ENCODE measurements at regions not wholly inside any gene's neighbourhood (a gene's known extent, or its start where the extent isn't known, plus 50 kb on each side); places are given as distances from the start of the nearest gene placed in this dataset.

DNA sequence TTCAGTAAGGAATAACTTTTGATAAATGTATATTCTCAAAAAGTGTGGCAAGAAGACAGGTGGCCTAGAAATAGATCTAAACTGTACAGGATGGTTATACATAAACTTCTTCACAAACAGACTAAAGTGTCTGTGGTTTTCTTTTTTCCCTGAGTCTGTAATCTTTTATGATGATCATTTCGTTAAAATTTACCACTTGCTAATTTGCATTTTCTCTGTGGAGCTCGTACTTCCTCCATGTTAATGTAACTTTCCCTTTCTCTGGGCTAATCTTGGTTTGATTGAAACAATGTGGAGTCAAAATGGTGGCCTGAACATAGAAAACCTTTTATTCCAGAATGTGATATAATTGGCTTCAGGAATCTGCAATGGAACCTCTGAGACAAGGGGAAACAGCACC is 166.2 kb downstream of the FTCDNL1 start:
- TF ChIP-seq CHD2 (IDR thresholded peaks at IDR 0.05; ENCODE audit: low read depth, low read length) (no peak), HMG20A (CRISPR knock-in tag; IDR thresholded peaks at IDR 0.05; ENCODE audit: borderline replicate concordance) (no peak), ZC3H4 (CRISPR knock-in tag; IDR thresholded peaks at IDR 0.05; ENCODE audit: borderline replicate concordance) (no peak), EZH2 (conservative IDR thresholded peaks at IDR 0.05; ENCODE audit: low read depth, low read length) (no peak), PLRG1 (conservative IDR thresholded peaks at IDR 0.05) (no peak), ZZZ3 (CRISPR knock-in tag; IDR thresholded peaks at IDR 0.05; ENCODE audit: borderline replicate concordance) (no peak)
- TF ChIP-seq, protein P1, sequence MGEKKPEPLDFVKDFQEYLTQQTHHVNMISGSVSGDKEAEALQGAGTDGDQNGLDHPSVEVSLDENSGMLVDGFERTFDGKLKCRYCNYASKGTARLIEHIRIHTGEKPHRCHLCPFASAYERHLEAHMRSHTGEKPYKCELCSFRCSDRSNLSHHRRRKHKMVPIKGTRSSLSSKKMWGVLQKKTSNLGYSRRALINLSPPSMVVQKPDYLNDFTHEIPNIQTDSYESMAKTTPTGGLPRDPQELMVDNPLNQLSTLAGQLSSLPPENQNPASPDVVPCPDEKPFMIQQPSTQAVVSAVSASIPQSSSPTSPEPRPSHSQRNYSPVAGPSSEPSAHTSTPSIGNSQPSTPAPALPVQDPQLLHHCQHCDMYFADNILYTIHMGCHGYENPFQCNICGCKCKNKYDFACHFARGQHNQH (CRISPR knock-in tag; IDR thresholded peaks at IDR 0.05), result no peak
- TF ChIP-seq, protein P2, sequence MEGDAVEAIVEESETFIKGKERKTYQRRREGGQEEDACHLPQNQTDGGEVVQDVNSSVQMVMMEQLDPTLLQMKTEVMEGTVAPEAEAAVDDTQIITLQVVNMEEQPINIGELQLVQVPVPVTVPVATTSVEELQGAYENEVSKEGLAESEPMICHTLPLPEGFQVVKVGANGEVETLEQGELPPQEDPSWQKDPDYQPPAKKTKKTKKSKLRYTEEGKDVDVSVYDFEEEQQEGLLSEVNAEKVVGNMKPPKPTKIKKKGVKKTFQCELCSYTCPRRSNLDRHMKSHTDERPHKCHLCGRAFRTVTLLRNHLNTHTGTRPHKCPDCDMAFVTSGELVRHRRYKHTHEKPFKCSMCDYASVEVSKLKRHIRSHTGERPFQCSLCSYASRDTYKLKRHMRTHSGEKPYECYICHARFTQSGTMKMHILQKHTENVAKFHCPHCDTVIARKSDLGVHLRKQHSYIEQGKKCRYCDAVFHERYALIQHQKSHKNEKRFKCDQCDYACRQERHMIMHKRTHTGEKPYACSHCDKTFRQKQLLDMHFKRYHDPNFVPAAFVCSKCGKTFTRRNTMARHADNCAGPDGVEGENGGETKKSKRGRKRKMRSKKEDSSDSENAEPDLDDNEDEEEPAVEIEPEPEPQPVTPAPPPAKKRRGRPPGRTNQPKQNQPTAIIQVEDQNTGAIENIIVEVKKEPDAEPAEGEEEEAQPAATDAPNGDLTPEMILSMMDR (CRISPR knock-in tag; IDR thresholded peaks at IDR 0.05), result no peak
- TF ChIP-seq, protein P3, sequence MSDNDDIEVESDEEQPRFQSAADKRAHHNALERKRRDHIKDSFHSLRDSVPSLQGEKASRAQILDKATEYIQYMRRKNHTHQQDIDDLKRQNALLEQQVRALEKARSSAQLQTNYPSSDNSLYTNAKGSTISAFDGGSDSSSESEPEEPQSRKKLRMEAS (IDR thresholded peaks at IDR 0.05), result no peak
